Loucy (cell line): ENCODE measurements at regions not wholly inside any gene's neighbourhood (a gene's known extent, or its start where the extent isn't known, plus 50 kb on each side); places are given as distances from the start of the nearest gene placed in this dataset.

Source experiments
- H2AFZ ChIP-seq: fragments of 200-600 bp; sonication (generic); 2 replicates; pipeline ENCODE4 v1.6.0; 2016; ENCODE audit warnings: antibody characterized with exemption, mild to moderate bottlenecking, low read length, moderate library complexity
- H3F3A ChIP-seq: fragments of 200-600 bp; 2 replicates; pipeline ENCODE4 v1.6.0; 2016; ENCODE audit warnings: antibody characterized with exemption, low read depth, mild to moderate bottlenecking
- H3K27me3 ChIP-seq: fragments of 200-600 bp; sonication (generic); 2 replicates; pipeline ENCODE4 v1.6.1; 2014; ENCODE audit warnings: low read length, mild to moderate bottlenecking; ENCODE audit not compliant: insufficient read depth, poor library complexity, severe bottlenecking
- H3K36me3 ChIP-seq: fragments of 200-600 bp; sonication (generic); 2 replicates; pipeline ENCODE4 v1.6.1; 2016; ENCODE audit warnings: low read length; ENCODE audit not compliant: insufficient read depth
- H3K4me1 ChIP-seq: fragments of 200-600 bp; sonication (generic); 2 replicates; pipeline ENCODE4 v1.5.1; 2014; ENCODE audit warnings: low read length, mild to moderate bottlenecking; ENCODE audit not compliant: insufficient read depth, poor library complexity, severe bottlenecking
- H3K4me2 ChIP-seq: fragments of 200-600 bp; sonication (generic); 2 replicates; pipeline ENCODE4 v1.6.0; 2014; ENCODE audit warnings: antibody characterized with exemption, low read length, low read depth, mild to moderate bottlenecking; ENCODE audit not compliant: poor library complexity, severe bottlenecking
- H3K4me3 ChIP-seq: fragments of 200-600 bp; sonication (generic); 2 replicates; pipeline ENCODE4 v1.5.1; 2014; ENCODE audit warnings: low read length, mild to moderate bottlenecking, mixed read lengths; ENCODE audit not compliant: poor library complexity, severe bottlenecking
- H3K79me2 ChIP-seq: fragments of 200-600 bp; sonication (generic); 2 replicates; pipeline ENCODE4 v1.6.1; 2014; ENCODE audit warnings: low read length; ENCODE audit not compliant: insufficient read depth
- H3K9ac ChIP-seq: fragments of 200-600 bp; sonication (generic); 2 replicates; pipeline ENCODE4 v1.6.0; 2014; ENCODE audit warnings: mild to moderate bottlenecking, low read depth, low read length, moderate library complexity; ENCODE audit not compliant: poor library complexity, severe bottlenecking
- H3K9me2 ChIP-seq: fragments of 200-600 bp; sonication (generic); replicated peaks from 2 replicates; pipeline ENCODE4 v1.6.1; 2016; ENCODE audit warnings: low read depth, low read length, mixed read lengths
- H3K9me3 ChIP-seq: fragments of 200-600 bp; sonication (generic); 2 replicates; pipeline ENCODE4 v1.6.1; 2014; ENCODE audit warnings: mild to moderate bottlenecking, antibody characterized with exemption, low read length, low read depth; ENCODE audit not compliant: insufficient read depth
- H4K20me1 ChIP-seq: fragments of 200-600 bp; sonication (generic); 2 replicates; pipeline ENCODE4 v1.6.0; 2014; ENCODE audit warnings: antibody characterized with exemption, low read length, mild to moderate bottlenecking; ENCODE audit not compliant: insufficient read depth, poor library complexity, severe bottlenecking
- EZH2phosphoT487 ChIP-seq: fragments of 200-600 bp; IDR thresholded peaks from 2 replicates; pipeline ENCODE4 v1.6.1; 2018; ENCODE audit warnings: antibody characterized with exemption, mild to moderate bottlenecking, moderate library complexity, borderline replicate concordance
- TF ChIP-seq, protein P1 (sequence below): fragments of 200-600 bp; sonication (generic); conservative IDR thresholded peaks from 2 replicates; pipeline ENCODE4 v1.5.1; 2014; ENCODE audit warnings: mild to moderate bottlenecking, antibody characterized with exemption, low read length

GRCh38 chr11:81070948-81071347 lies 1630.1 kb upstream of the TENM4 start:
- H3K36me3 ChIP-seq: no peaks in the 10 kb centered on the region
- H4K20me1 ChIP-seq: no peaks in the 10 kb centered on the region
- no peak overlapping the region for H3K4me2 ChIP-seq
- H3K9ac ChIP-seq: no peak overlapping the region
- H3K79me2 ChIP-seq: no peaks in the 10 kb centered on the region
- H3K4me1 ChIP-seq: no peaks in the 10 kb centered on the region
- no peak overlapping the region for H3K4me3 ChIP-seq
- H2AFZ ChIP-seq: no peak overlapping the region
- H3F3A ChIP-seq: no peaks in the 10 kb centered on the region
- H3K27me3 ChIP-seq: no peaks in the 10 kb centered on the region
- TF ChIP-seq, protein P1, sequence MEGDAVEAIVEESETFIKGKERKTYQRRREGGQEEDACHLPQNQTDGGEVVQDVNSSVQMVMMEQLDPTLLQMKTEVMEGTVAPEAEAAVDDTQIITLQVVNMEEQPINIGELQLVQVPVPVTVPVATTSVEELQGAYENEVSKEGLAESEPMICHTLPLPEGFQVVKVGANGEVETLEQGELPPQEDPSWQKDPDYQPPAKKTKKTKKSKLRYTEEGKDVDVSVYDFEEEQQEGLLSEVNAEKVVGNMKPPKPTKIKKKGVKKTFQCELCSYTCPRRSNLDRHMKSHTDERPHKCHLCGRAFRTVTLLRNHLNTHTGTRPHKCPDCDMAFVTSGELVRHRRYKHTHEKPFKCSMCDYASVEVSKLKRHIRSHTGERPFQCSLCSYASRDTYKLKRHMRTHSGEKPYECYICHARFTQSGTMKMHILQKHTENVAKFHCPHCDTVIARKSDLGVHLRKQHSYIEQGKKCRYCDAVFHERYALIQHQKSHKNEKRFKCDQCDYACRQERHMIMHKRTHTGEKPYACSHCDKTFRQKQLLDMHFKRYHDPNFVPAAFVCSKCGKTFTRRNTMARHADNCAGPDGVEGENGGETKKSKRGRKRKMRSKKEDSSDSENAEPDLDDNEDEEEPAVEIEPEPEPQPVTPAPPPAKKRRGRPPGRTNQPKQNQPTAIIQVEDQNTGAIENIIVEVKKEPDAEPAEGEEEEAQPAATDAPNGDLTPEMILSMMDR: no peak
- no peak for TF ChIP-seq EZH2phosphoT487
- no peaks in the 10 kb centered on the region for H3K9me2 ChIP-seq
- H3K9me3 ChIP-seq: no peaks in the 10 kb centered on the region

- Histone ChIP-seq H3K27me3 (no peaks in the 10 kb centered on the region), H3K4me2 (no peak overlapping the region), H3K4me3 (no peak overlapping the region), H4K20me1 (no peaks in the 10 kb centered on the region), H3K9me3 (no peaks in the 10 kb centered on the region), H3K9ac (no peak overlapping the region), H3K79me2 (no peaks in the 10 kb centered on the region), H2AFZ (no peak overlapping the region), H3K4me1 (no peaks in the 10 kb centered on the region), H3K9me2 (no peaks in the 10 kb centered on the region), H3F3A (no peaks in the 10 kb centered on the region), H3K36me3 (no peaks in the 10 kb centered on the region)
- TF ChIP-seq, protein P1: no peak
- no peak for TF ChIP-seq EZH2phosphoT487
These were observed 1618.5 kb upstream of the TENM4 start for GRCh38 chr11:81059356-81059755.

DNA sequence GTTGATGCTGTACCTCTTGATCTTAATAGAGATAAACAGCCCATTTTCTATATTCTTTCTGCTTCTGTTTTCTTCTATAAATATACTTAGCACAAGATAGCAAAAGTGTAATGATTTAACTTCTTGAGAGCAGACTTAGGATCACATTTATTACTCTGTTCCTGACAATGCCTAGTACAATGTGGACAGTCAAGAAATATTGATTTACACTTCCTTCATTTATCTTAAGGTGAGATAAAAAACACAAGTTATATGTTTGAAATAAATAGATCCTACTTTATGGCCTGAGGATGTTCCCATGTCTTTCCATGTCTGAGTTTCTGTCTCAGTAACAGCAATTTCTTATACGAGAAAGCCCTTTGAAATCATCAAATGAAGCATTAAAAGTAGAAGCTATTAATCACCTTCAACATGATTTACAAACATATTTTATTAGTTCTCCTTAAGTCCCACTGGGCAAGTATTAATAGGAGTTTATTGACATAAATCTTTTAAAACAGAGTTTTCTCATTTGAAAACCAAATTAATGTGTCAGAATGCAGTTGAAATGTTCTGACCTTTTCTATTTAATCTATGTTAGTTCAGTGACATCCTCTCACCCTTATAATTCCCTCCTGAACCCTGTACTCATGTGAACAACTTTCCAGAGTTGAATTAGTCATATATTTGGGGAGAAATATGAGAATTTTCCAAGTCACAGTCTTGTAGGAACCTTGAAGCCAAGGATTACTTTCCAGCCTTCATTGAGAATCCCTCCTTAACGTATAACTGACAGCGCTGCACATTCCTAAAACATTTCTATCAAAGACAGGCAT lies 1611.7 kb upstream of the TENM4 start:
- no peaks in the 10 kb centered on the region for H3K9me2 ChIP-seq
- H3K36me3 ChIP-seq: no peaks in the 10 kb centered on the region
- TF ChIP-seq EZH2phosphoT487: no peak
- TF ChIP-seq, protein P1: no peak
- H3K9ac ChIP-seq: no peak overlapping the region
- no peak overlapping the region for H3K4me2 ChIP-seq
- H3K79me2 ChIP-seq: no peaks in the 10 kb centered on the region
- H2AFZ ChIP-seq: no peak overlapping the region
- no peak overlapping the region for H3K4me3 ChIP-seq
- H3F3A ChIP-seq: no peaks in the 10 kb centered on the region
- H4K20me1 ChIP-seq: no peaks in the 10 kb centered on the region
- no peaks in the 10 kb centered on the region for H3K4me1 ChIP-seq
- H3K9me3 ChIP-seq: no peaks in the 10 kb centered on the region
- H3K27me3 ChIP-seq: no peaks in the 10 kb centered on the region
